BLaER1 treated with 17β-estradiol and CSF1 and Interleukin-3, amounts not matched to agents 10 nM and 100 nM (cell line): ENCODE measurements at regions not wholly inside any gene's neighbourhood (a gene's known extent, or its start where the extent isn't known, plus 50 kb on each side); places are given as distances from the start of the nearest gene placed in this dataset.

Experiments used
- H3K27ac ChIP-seq, 11 experiments: shearing (Covaris generic); formaldehyde crosslinking; 2 replicates each; pipeline ENCODE4 v1.8.1; 2022
- H3K27me3 ChIP-seq, 11 experiments: shearing (Covaris generic); formaldehyde crosslinking; 2 replicates each; pipeline ENCODE4 v1.8.1; 2022
- H3K36me3 ChIP-seq, 11 experiments: shearing (Covaris generic); formaldehyde crosslinking; 2 replicates each; pipeline ENCODE4 v1.8.1; 2022
- H3K4me1 ChIP-seq, 10 experiments: shearing (Covaris generic); formaldehyde crosslinking; 2 replicates each; pipeline ENCODE4 v1.8.1; 2022
- H3K4me2 ChIP-seq, 11 experiments: shearing (Covaris generic); formaldehyde crosslinking; 2 replicates each; pipeline ENCODE4 v1.8.1; 2022
- H3K4me3 ChIP-seq, 10 experiments: shearing (Covaris generic); formaldehyde crosslinking; 2 replicates each; pipeline ENCODE4 v1.8.1; 2022
- H3K9ac ChIP-seq, 11 experiments: shearing (Covaris generic); formaldehyde crosslinking; 2 replicates each; pipeline ENCODE4 v1.8.1; 2022
- H3K9me3 ChIP-seq, 11 experiments: shearing (Covaris generic); formaldehyde crosslinking; replicated peaks in 1 of 11; 2 replicates each; pipeline ENCODE4 v1.8.1; 2022
- H4K20me1 ChIP-seq, 11 experiments: shearing (Covaris generic); formaldehyde crosslinking; 2 replicates each; pipeline ENCODE4 v1.8.1; 2022
- Cebpa-rat ChIP-seq, 11 experiments: shearing (Covaris generic); IDR thresholded peaks; 2 replicates each; pipeline ENCODE4 v1.8.1; 2022

- Histone ChIP-seq H3K27me3 (no peaks in the 10 kb centered on the region), H3K27ac (no peak overlapping the region), H3K36me3 (no peaks in the 10 kb centered on the region), H3K4me1 (no peaks in the 10 kb centered on the region), H4K20me1 (no peaks in the 10 kb centered on the region), H3K9me3 (peaks cover 0 to 4% (median 0%) of the 10 kb centered on the region in 11 experiments; a peak in 2 of 22 replicates), H3K9ac (no peak overlapping the region), H3K4me3 (no peak overlapping the region), H3K4me2 (no peak overlapping the region)
- TF ChIP-seq Cebpa-rat (IDR thresholded peaks at IDR 0.05): no peak
Observed at GRCh38 chr14:76277586-76278130, 98.3 kb upstream of the ESRRB start.

GRCh38 chr14:76280221-76280620 is 95.7 kb upstream of the ESRRB start:
- no peaks in the 10 kb centered on the region for H3K4me1 ChIP-seq
- no peak overlapping the region for H3K27ac ChIP-seq
- no peaks in the 10 kb centered on the region for H4K20me1 ChIP-seq
- H3K9me3 ChIP-seq: peaks cover 0 to 4% (median 0%) of the 10 kb centered on the region in 11 experiments; a peak in 2 of 22 replicates
- TF ChIP-seq Cebpa-rat (IDR thresholded peaks at IDR 0.05): no peak
- no peak overlapping the region for H3K4me2 ChIP-seq
- no peak overlapping the region for H3K9ac ChIP-seq
- H3K27me3 ChIP-seq: no peaks in the 10 kb centered on the region
- H3K36me3 ChIP-seq: no peaks in the 10 kb centered on the region
- no peak overlapping the region for H3K4me3 ChIP-seq

- Histone ChIP-seq H3K36me3 (no peaks in the 10 kb centered on the region), H3K9me3 (peaks cover 0 to 4% (median 0%) of the 10 kb centered on the region in 11 experiments; a peak in 1 of 22 replicates), H3K4me3 (no peak overlapping the region), H3K9ac (no peak overlapping the region), H3K27me3 (no peaks in the 10 kb centered on the region), H3K4me2 (no peak overlapping the region), H4K20me1 (no peaks in the 10 kb centered on the region), H3K27ac (no peak overlapping the region), H3K4me1 (no peaks in the 10 kb centered on the region)
- TF ChIP-seq Cebpa-rat (IDR thresholded peaks at IDR 0.05): no peak
Observed at GRCh38 chr14:76282581-76282980, 93.4 kb upstream of the ESRRB start.

- TF ChIP-seq Cebpa-rat (IDR thresholded peaks at IDR 0.05): no peak
- Histone ChIP-seq H3K4me1 (no peaks in the 10 kb centered on the region), H3K27ac (no peak overlapping the region), H3K36me3 (no peaks in the 10 kb centered on the region), H3K9me3 (0 out of 22 replicates have a peak, but pooled peaks cover 0 to 4% (median 0%) of the 10 kb centered on the region in 11 experiments), H3K4me2 (no peak overlapping the region), H3K4me3 (no peak overlapping the region), H3K9ac (no peak overlapping the region), H3K27me3 (no peaks in the 10 kb centered on the region), H4K20me1 (no peaks in the 10 kb centered on the region)
Observed at GRCh38 chr14:76287063-76287462, 88.9 kb upstream of the ESRRB start.

- no peak for TF ChIP-seq Cebpa-rat (IDR thresholded peaks at IDR 0.05)
- Histone ChIP-seq H3K4me1 (no peaks in the 10 kb centered on the region), H3K9ac (no peak overlapping the region), H3K4me3 (no peak overlapping the region), H3K27me3 (no peaks in the 10 kb centered on the region), H3K36me3 (no peaks in the 10 kb centered on the region), H3K27ac (no peak overlapping the region), H4K20me1 (no peaks in the 10 kb centered on the region), H3K9me3 (no peaks in the 10 kb centered on the region), H3K4me2 (no peak overlapping the region)
Observed at GRCh38 chr14:76289276-76289675, 86.7 kb upstream of the ESRRB start.

- H4K20me1 ChIP-seq: no peaks in the 10 kb centered on the region
- no peaks in the 10 kb centered on the region for H3K9me3 ChIP-seq
- H3K4me1 ChIP-seq: no peaks in the 10 kb centered on the region
- H3K4me3 ChIP-seq: no peak overlapping the region
- H3K9ac ChIP-seq: no peak overlapping the region
- TF ChIP-seq Cebpa-rat (IDR thresholded peaks at IDR 0.05): no peak
- H3K36me3 ChIP-seq: no peaks in the 10 kb centered on the region
- H3K27ac ChIP-seq: no peak overlapping the region
- no peak overlapping the region for H3K4me2 ChIP-seq
- H3K27me3 ChIP-seq: no peaks in the 10 kb centered on the region
Observed at GRCh38 chr14:76292561-76292960, 83.4 kb upstream of the ESRRB start.

- no peaks in the 10 kb centered on the region for H3K27me3 ChIP-seq
- H3K4me3 ChIP-seq: no peak overlapping the region
- TF ChIP-seq Cebpa-rat (IDR thresholded peaks at IDR 0.05): no peak
- no peak overlapping the region for H3K4me2 ChIP-seq
- no peaks in the 10 kb centered on the region for H4K20me1 ChIP-seq
- no peaks in the 10 kb centered on the region for H3K36me3 ChIP-seq
- H3K9ac ChIP-seq: no peak overlapping the region
- no peak overlapping the region for H3K27ac ChIP-seq
- H3K9me3 ChIP-seq: no peaks in the 10 kb centered on the region
- no peaks in the 10 kb centered on the region for H3K4me1 ChIP-seq
Observed at GRCh38 chr14:76293221-76293620, 82.7 kb upstream of the ESRRB start.

GRCh38 chr14:76293923-76294322 is 82.0 kb upstream of the ESRRB start:
- Histone ChIP-seq H4K20me1 (no peaks in the 10 kb centered on the region), H3K9ac (no peak overlapping the region), H3K4me2 (no peak overlapping the region), H3K27ac (no peak overlapping the region), H3K9me3 (no peaks in the 10 kb centered on the region), H3K4me3 (no peak overlapping the region), H3K27me3 (no peaks in the 10 kb centered on the region), H3K36me3 (no peaks in the 10 kb centered on the region), H3K4me1 (no peaks in the 10 kb centered on the region)
- no peak for TF ChIP-seq Cebpa-rat (IDR thresholded peaks at IDR 0.05)

- no peaks in the 10 kb centered on the region; a peak in 2 of 22 replicates for H3K9me3 ChIP-seq
- TF ChIP-seq Cebpa-rat (IDR thresholded peaks at IDR 0.05): no peak
- H3K9ac ChIP-seq: no peak overlapping the region
- H3K4me2 ChIP-seq: no peak overlapping the region
- no peaks in the 10 kb centered on the region for H4K20me1 ChIP-seq
- H3K4me1 ChIP-seq: no peaks in the 10 kb centered on the region
- no peaks in the 10 kb centered on the region for H3K27me3 ChIP-seq
- no peak overlapping the region for H3K4me3 ChIP-seq
- H3K36me3 ChIP-seq: no peaks in the 10 kb centered on the region
- H3K27ac ChIP-seq: no peak overlapping the region
Observed at GRCh38 chr14:76294876-76295275, 81.1 kb upstream of the ESRRB start.

GRCh38 chr14:76298896-76299295 is 77.0 kb upstream of the ESRRB start:
- no peaks in the 10 kb centered on the region for H4K20me1 ChIP-seq
- H3K27ac ChIP-seq: no peak overlapping the region
- no peaks in the 10 kb centered on the region for H3K36me3 ChIP-seq
- no peak for TF ChIP-seq Cebpa-rat (IDR thresholded peaks at IDR 0.05)
- H3K9ac ChIP-seq: no peak overlapping the region
- H3K27me3 ChIP-seq: no peaks in the 10 kb centered on the region
- no peak overlapping the region for H3K4me3 ChIP-seq
- H3K4me1 ChIP-seq: no peaks in the 10 kb centered on the region
- H3K9me3 ChIP-seq: peaks cover 0 to 9% (median 0%) of the 10 kb centered on the region in 11 experiments; a peak in 3 of 22 replicates
- no peak overlapping the region for H3K4me2 ChIP-seq
